Keratinocyte (primary cell): ENCODE measurements at regions not wholly inside any gene's neighbourhood (a gene's known extent, or its start where the extent isn't known, plus 50 kb on each side); places are given as distances from the start of the nearest gene placed in this dataset.

Source experiments
- CTCF ChIP-seq, 3 experiments: IDR thresholded peaks in 1 of 3; conservative IDR thresholded peaks in 1 of 3; optimal IDR thresholded peaks in 1 of 3; 2 replicates in 2 of 3; 3 replicates in 1 of 3; pipeline versions ENCODE3 to v1.5.1; 2011; ENCODE audit warnings: low read length in 3 of 3, mild to moderate bottlenecking in 3 of 3, moderate library complexity in 2 of 3, control low read depth in 1 of 3, inconsistent platforms in 1 of 3; ENCODE audit not compliant: insufficient read depth in 2 of 3; ENCODE audit errors: extremely low read depth in 1 of 3
- EZH2 ChIP-seq: IDR thresholded peaks from one replicate; pipeline ENCODE4 v1.6.1; 2012; ENCODE audit warnings: inconsistent platforms, mild to moderate bottlenecking, low read length, moderate library complexity

GRCh38 chr5:112109331-112110007 is 309.6 kb downstream of the EPB41L4A start:
- TF ChIP-seq CTCF (optimal IDR thresholded peaks at IDR 0.05 in 1 of 3, IDR thresholded peaks at IDR 0.05 in 1 of 3, conservative IDR thresholded peaks at IDR 0.05 in 1 of 3; ENCODE audit: extremely low read depth in 1 of 3, insufficient read depth in 2 of 3, low read length in 3 of 3) = no peak
- TF ChIP-seq EZH2 = no peak
